ENCODE measurements at regions not wholly inside any gene's neighbourhood (a gene's known extent, or its start where the extent isn't known, plus 50 kb on each side); places are given as distances from the start of the nearest gene placed in this dataset.

DNA sequence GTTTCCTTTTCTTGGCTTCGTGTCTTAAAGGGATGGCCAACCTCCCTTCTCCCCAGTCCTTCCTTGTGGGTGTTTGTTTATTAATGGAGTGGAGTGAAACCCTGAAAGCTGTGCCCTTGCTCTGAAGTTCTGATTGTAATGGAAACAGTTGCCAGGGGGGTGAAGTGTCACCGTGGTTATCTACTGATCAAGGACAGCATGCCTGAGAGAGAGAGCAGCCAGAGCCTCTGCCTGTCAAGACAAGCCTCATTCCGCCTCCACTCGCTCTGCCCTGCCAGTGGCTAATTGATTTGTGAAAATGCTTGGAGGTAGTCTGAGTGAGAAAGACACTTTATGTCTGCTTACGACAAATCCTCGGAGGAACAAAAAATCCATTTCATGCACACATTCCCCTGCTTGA, 143.7 kb upstream of the SLC30A5 start:
- TF ChIP-seq, protein P1, sequence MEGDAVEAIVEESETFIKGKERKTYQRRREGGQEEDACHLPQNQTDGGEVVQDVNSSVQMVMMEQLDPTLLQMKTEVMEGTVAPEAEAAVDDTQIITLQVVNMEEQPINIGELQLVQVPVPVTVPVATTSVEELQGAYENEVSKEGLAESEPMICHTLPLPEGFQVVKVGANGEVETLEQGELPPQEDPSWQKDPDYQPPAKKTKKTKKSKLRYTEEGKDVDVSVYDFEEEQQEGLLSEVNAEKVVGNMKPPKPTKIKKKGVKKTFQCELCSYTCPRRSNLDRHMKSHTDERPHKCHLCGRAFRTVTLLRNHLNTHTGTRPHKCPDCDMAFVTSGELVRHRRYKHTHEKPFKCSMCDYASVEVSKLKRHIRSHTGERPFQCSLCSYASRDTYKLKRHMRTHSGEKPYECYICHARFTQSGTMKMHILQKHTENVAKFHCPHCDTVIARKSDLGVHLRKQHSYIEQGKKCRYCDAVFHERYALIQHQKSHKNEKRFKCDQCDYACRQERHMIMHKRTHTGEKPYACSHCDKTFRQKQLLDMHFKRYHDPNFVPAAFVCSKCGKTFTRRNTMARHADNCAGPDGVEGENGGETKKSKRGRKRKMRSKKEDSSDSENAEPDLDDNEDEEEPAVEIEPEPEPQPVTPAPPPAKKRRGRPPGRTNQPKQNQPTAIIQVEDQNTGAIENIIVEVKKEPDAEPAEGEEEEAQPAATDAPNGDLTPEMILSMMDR (IDR thresholded peaks at IDR 0.05; ENCODE audit: low read depth, low read length, poor library complexity, severe bottlenecking) = no peak
- TF ChIP-seq EZH2phosphoT487 (IDR thresholded peaks at IDR 0.05; ENCODE audit: borderline replicate concordance, low read length) = no peak

All from DOHH2 (cell line).